Activated T-helper 2 cell treated with anti-CD3 and anti-CD28 coated beads, Interferon-gamma antibody, Interleukin-2, Interleukin-4, amounts not matched to agents 10 μg/mL and 5 μg/mL and 100 μg/mL, durations not matched to agents 14 hours and 24 hours and 36 hours (primary cell): ENCODE measurements at regions not wholly inside any gene's neighbourhood (a gene's known extent, or its start where the extent isn't known, plus 50 kb on each side); places are given as distances from the start of the nearest gene placed in this dataset.

Experiments
- DNase-seq: peaks from one replicate; pipeline ENCODE4 v3.0.0; 2021; ENCODE audit warnings: low spot score
- H3K27ac Mint-ChIP-seq: one replicate; pipeline ENCODE4 v1.8.0; 2021; ENCODE audit warnings: mixed read lengths
- H3K27me3 Mint-ChIP-seq: one replicate; pipeline ENCODE4 v1.8.0; 2021; ENCODE audit warnings: low read depth, mixed read lengths
- H3K36me3 Mint-ChIP-seq: one replicate; pipeline ENCODE4 v1.8.0; 2021; ENCODE audit warnings: low read depth, mixed read lengths
- H3K4me1 Mint-ChIP-seq: one replicate; pipeline ENCODE4 v1.8.0; 2021; ENCODE audit warnings: low read depth, mixed read lengths
- H3K4me3 Mint-ChIP-seq: one replicate; pipeline ENCODE4 v1.8.0; 2021; ENCODE audit warnings: low read depth, mild to moderate bottlenecking, moderate library complexity, mixed read lengths
- H3K9me3 Mint-ChIP-seq: one replicate; pipeline ENCODE4 v1.8.0; 2021; ENCODE audit warnings: mixed read lengths
- intact Hi-C: fragments of 100-400 bp; cut with micrococcal nuclease; formaldehyde crosslinking; loops from one replicate; pipeline ENCODE4 v1.15.1; 2023

GRCh38 chr4:159047478-159048165 is 55.3 kb upstream of the RAPGEF2 start:
- Mint-ChIP-seq H3K9me3 (no peaks in the 10 kb centered on the region), H3K36me3 (no peaks in the 10 kb centered on the region), H3K27me3 (peaks cover 38% of the 10 kb centered on the region), H3K4me1 (peaks cover 34% of the 10 kb centered on the region), H3K27ac (peak overlapping the region; percentile 35), H3K4me3 (no peak overlapping the region)
- intact Hi-C loops: loop anchor here (1.0 to 10.0 kb wide), 6 partner anchors 17 to 323 kb away; partner anchors contain the start of genes PPID and RAPGEF2
- peak; percentile 15 for DNase-seq

GRCh38 chr4:159048166-159048886 is 54.6 kb upstream of the RAPGEF2 start:
- no peak overlapping the region for H3K27ac Mint-ChIP-seq
- H3K4me3 Mint-ChIP-seq: no peak overlapping the region
- peaks cover 34% of the 10 kb centered on the region for H3K4me1 Mint-ChIP-seq
- intact Hi-C loops: loop anchor here (5.0 to 10.0 kb wide), 2 partner anchors 129 to 324 kb away; partner anchors contain the start of gene PPID
- peaks cover 36% of the 10 kb centered on the region for H3K27me3 Mint-ChIP-seq
- DNase-seq: no peak
- no peaks in the 10 kb centered on the region for H3K9me3 Mint-ChIP-seq
- H3K36me3 Mint-ChIP-seq: no peaks in the 10 kb centered on the region

- DNase-seq: no peak
- peaks cover 42% of the 10 kb centered on the region for H3K27me3 Mint-ChIP-seq
- no peak overlapping the region for H3K27ac Mint-ChIP-seq
- intact Hi-C loops: loop anchor here (5.0 to 10.0 kb wide), 2 partner anchors 127 to 325 kb away; partner anchors contain the start of gene PPID
- no peaks in the 10 kb centered on the region for H3K36me3 Mint-ChIP-seq
- peaks cover 34% of the 10 kb centered on the region for H3K4me1 Mint-ChIP-seq
- H3K9me3 Mint-ChIP-seq: no peaks in the 10 kb centered on the region
- no peak overlapping the region for H3K4me3 Mint-ChIP-seq
These were observed 53.0 kb upstream of the RAPGEF2 start for GRCh38 chr4:159049780-159050375.

- no peak overlapping the region for H3K4me3 Mint-ChIP-seq
- peaks cover 28% of the 10 kb centered on the region for H3K4me1 Mint-ChIP-seq
- no peak overlapping the region for H3K27ac Mint-ChIP-seq
- no peaks in the 10 kb centered on the region for H3K36me3 Mint-ChIP-seq
- H3K27me3 Mint-ChIP-seq: peaks cover 47% of the 10 kb centered on the region
- DNase-seq: no peak
- intact Hi-C loops: loop anchor here (1.0 kb wide), 1 partner anchor 26 kb away; no protein-coding TSS in a partner anchor
- H3K9me3 Mint-ChIP-seq: no peaks in the 10 kb centered on the region
These were observed 51.4 kb upstream of the RAPGEF2 start for GRCh38 chr4:159051245-159052071.

- H3K4me3 Mint-ChIP-seq: no peak overlapping the region
- peaks cover 25% of the 10 kb centered on the region for H3K4me1 Mint-ChIP-seq
- no peak overlapping the region for H3K27ac Mint-ChIP-seq
- no peak for DNase-seq
- no peaks in the 10 kb centered on the region for H3K36me3 Mint-ChIP-seq
- no peaks in the 10 kb centered on the region for H3K9me3 Mint-ChIP-seq
- H3K27me3 Mint-ChIP-seq: peaks cover 55% of the 10 kb centered on the region
- intact Hi-C loops: no loop called here
These were observed 50.6 kb upstream of the RAPGEF2 start for GRCh38 chr4:159052315-159052714.
